K562 (cell line): ENCODE measurements at regions not wholly inside any gene's neighbourhood (a gene's known extent, or its start where the extent isn't known, plus 50 kb on each side); places are given as distances from the start of the nearest gene placed in this dataset.

Source experiments
- CAMTA2 ChIP-seq: fragments of 250-450 bp; sonication (Bioruptor Pico); conservative IDR thresholded peaks from 2 replicates; pipeline ENCODE4 v1.5.1; 2022
- FOSL1 ChIP-seq: fragments of 200-800 bp; sonication (Bioruptor generic); conservative IDR thresholded peaks from 2 replicates; pipeline ENCODE4 v1.6.1; 2016; ENCODE audit warnings: missing genetic modification characterization, missing compliant biosample characterization
- FOXO4 ChIP-seq: fragments of 450-650 bp; formaldehyde crosslinking; IDR thresholded peaks from 2 replicates; pipeline ENCODE4 v1.4.0; 2020; ENCODE audit warnings: mild to moderate bottlenecking, moderate library complexity
- GTF3C2 ChIP-seq: IDR thresholded peaks from 3 replicates; pipeline ENCODE4 v1.6.1; 2011; ENCODE audit warnings: borderline replicate concordance, mild to moderate bottlenecking, moderate library complexity; ENCODE audit not compliant: insufficient read length; ENCODE audit errors: extremely low read depth
- HMG20B ChIP-seq: fragments of 250-450 bp; sonication (Bioruptor Pico); IDR thresholded peaks from 2 replicates; pipeline ENCODE4 v1.5.0; 2021; ENCODE audit warnings: mild to moderate bottlenecking
- HMGXB4 ChIP-seq: sonication (generic); formaldehyde crosslinking; IDR thresholded peaks from 2 replicates; pipeline ENCODE4 v1.8.1; 2023; ENCODE audit warnings: mild to moderate bottlenecking, missing genetic modification reagents
- ILK ChIP-seq: fragments of 450-650 bp; IDR thresholded peaks from 2 replicates; pipeline ENCODE4 v1.6.1; 2016; ENCODE audit warnings: missing genetic modification characterization, low read depth, mild to moderate bottlenecking, missing compliant biosample characterization, moderate library complexity, borderline replicate concordance
- RCOR1 ChIP-seq, 2 experiments: IDR thresholded peaks; 2 replicates each; pipeline ENCODE4 v1.6.1; 2012; ENCODE audit warnings: low read depth in 2 of 2, low read length in 2 of 2, borderline replicate concordance in 1 of 2, improper control_type of control experiment in 1 of 2
- SMAD4 ChIP-seq: fragments of 250-450 bp; sonication (Bioruptor Pico); conservative IDR thresholded peaks from 2 replicates; pipeline ENCODE4 v1.8.0; 2021; ENCODE audit warnings: inconsistent platforms, mild to moderate bottlenecking, moderate library complexity
- TAF7 ChIP-seq: fragments of 450-650 bp; IDR thresholded peaks from 2 replicates; pipeline ENCODE4 v1.6.1; 2016; ENCODE audit warnings: missing genetic modification characterization, missing compliant biosample characterization
- TEAD2 ChIP-seq: fragments of 450-650 bp; IDR thresholded peaks from 2 replicates; pipeline ENCODE4 v1.6.1; 2016; ENCODE audit warnings: missing genetic modification characterization, control low read depth, missing compliant biosample characterization
- TFE3 ChIP-seq: fragments of 450-650 bp; formaldehyde crosslinking; IDR thresholded peaks from 2 replicates; pipeline ENCODE4 v1.4.0; 2020; ENCODE audit warnings: mild to moderate bottlenecking, mixed read lengths
- ZNF23 ChIP-seq: fragments of 250-450 bp; sonication (Bioruptor Pico); IDR thresholded peaks from 2 replicates; pipeline ENCODE4 v1.4.0; 2020; ENCODE audit warnings: mild to moderate bottlenecking
- ZNF280B ChIP-seq: fragments of 250-450 bp; sonication (Bioruptor Pico); IDR thresholded peaks from 2 replicates; pipeline ENCODE4 v1.5.1; 2021; ENCODE audit warnings: mild to moderate bottlenecking
- ZNF561 ChIP-seq: fragments of 450-650 bp; formaldehyde crosslinking; conservative IDR thresholded peaks from 2 replicates; pipeline ENCODE4 v1.4.0; 2020; ENCODE audit warnings: mild to moderate bottlenecking, moderate library complexity

- TF ChIP-seq FOXO4 (CRISPR knock-in tag), result no peak
- no peak for TF ChIP-seq SMAD4
- TF ChIP-seq ZNF561, result no peak
- no peak for TF ChIP-seq TFE3 (CRISPR knock-in tag)
- no peak for TF ChIP-seq FOSL1 (tag)
- no peak for TF ChIP-seq ILK (tag)
- TF ChIP-seq RCOR1 (IDR thresholded peaks at IDR 0.05; ENCODE audit: borderline replicate concordance in 1 of 2, low read depth in 2 of 2, low read length in 2 of 2), result peak in 1 of 2 experiments; percentile 73; a peak in 2 of 4 replicates
- TF ChIP-seq ZNF23, result no peak
- no peak for TF ChIP-seq TAF7 (tag)
- TF ChIP-seq GTF3C2, result no peak
- no peak for TF ChIP-seq CAMTA2
- TF ChIP-seq HMGXB4, result no peak
- TF ChIP-seq HMG20B (CRISPR knock-in tag), result no peak
- no peak for TF ChIP-seq ZNF280B
- TF ChIP-seq TEAD2 (tag), result no peak
Observed at GRCh38 chr20:29079769-29080690, 2177.4 kb upstream of the DEFB115 start (continued).
